Neural cell (in vitro differentiated cells): ENCODE measurements at regions not wholly inside any gene's neighbourhood (a gene's known extent, or its start where the extent isn't known, plus 50 kb on each side); places are given as distances from the start of the nearest gene placed in this dataset.

ENCODE experiments used
- H2AFZ ChIP-seq: fragments of 200-600, 300-800 bp; sonication (generic), shearing (Covaris generic); 2 replicates; pipeline ENCODE4 v1.6.0; 2014; ENCODE audit warnings: low read depth, mild to moderate bottlenecking, antibody characterized with exemption, low read length, moderate library complexity
- H3F3A ChIP-seq: fragments of 200-600 bp; shearing (Covaris generic); 2 replicates; pipeline ENCODE4 v1.6.1; 2016; ENCODE audit warnings: mild to moderate bottlenecking, moderate library complexity, mixed read lengths, antibody characterized with exemption, low read length; ENCODE audit not compliant: insufficient read depth, poor library complexity, severe bottlenecking
- H3K27ac ChIP-seq: fragments of 200-600, 300-800 bp; sonication (generic), shearing (Covaris generic); 2 replicates; pipeline ENCODE4 v1.5.1; 2014; ENCODE audit warnings: mild to moderate bottlenecking, low read length, moderate library complexity
- H3K27me3 ChIP-seq: fragments of 300-800, 200-600 bp; sonication (generic), shearing (Covaris generic); 2 replicates; pipeline ENCODE4 v1.6.0; 2014; ENCODE audit warnings: mild to moderate bottlenecking, low read depth, low read length, moderate library complexity; ENCODE audit not compliant: insufficient read depth
- H3K36me3 ChIP-seq: fragments of 300-800, 200-600 bp; sonication (generic), shearing (Covaris generic); 2 replicates; pipeline ENCODE4 v1.5.1; 2014; ENCODE audit warnings: mild to moderate bottlenecking, antibody characterized with exemption, low read length, moderate library complexity; ENCODE audit not compliant: insufficient read depth
- H3K4me2 ChIP-seq: fragments of 300-800, 200-600 bp; sonication (generic), shearing (Covaris generic); 2 replicates; pipeline ENCODE4 v1.6.0; 2014; ENCODE audit warnings: mild to moderate bottlenecking, low read length
- H3K4me3 ChIP-seq: fragments of 300-800, 200-600 bp; sonication (generic), shearing (Covaris generic); 2 replicates; pipeline ENCODE4 v1.5.1; 2014; ENCODE audit warnings: mild to moderate bottlenecking, low read length, moderate library complexity
- H3K79me2 ChIP-seq: fragments of 200-600 bp; shearing (Covaris generic); replicated peaks from 2 replicates; pipeline ENCODE4 v1.6.0; 2014; ENCODE audit warnings: mild to moderate bottlenecking, low read length, moderate library complexity; ENCODE audit not compliant: insufficient read depth
- H3K9ac ChIP-seq: fragments of 300-800, 200-600 bp; sonication (generic), shearing (Covaris generic); 2 replicates; pipeline ENCODE4 v1.6.1; 2016; ENCODE audit warnings: mild to moderate bottlenecking, low read length, mixed read lengths
- H3K9me2 ChIP-seq: fragments of 200-600 bp; shearing (Covaris generic); 2 replicates; pipeline ENCODE4 v1.6.1; 2016; ENCODE audit warnings: mild to moderate bottlenecking, low read length, mixed read lengths; ENCODE audit not compliant: insufficient read depth
- H3K9me3 ChIP-seq: fragments of 200-600, 300-800 bp; sonication (generic), shearing (Covaris generic); 2 replicates; pipeline ENCODE4 v1.6.1; 2016; ENCODE audit warnings: mild to moderate bottlenecking, mixed run types, low read length, moderate library complexity, mixed read lengths
- H4K20me1 ChIP-seq: fragments of 200-600 bp; shearing (Covaris generic); 2 replicates; pipeline ENCODE4 v1.6.1; 2016; ENCODE audit warnings: mild to moderate bottlenecking, mixed run types; ENCODE audit not compliant: insufficient read depth
- CTCF ChIP-seq: fragments of 450-650 bp; IDR thresholded peaks from 2 replicates; pipeline ENCODE4 v1.5.1; 2014; ENCODE audit warnings: antibody characterized with exemption, mild to moderate bottlenecking, moderate library complexity; ENCODE audit not compliant: poor library complexity, severe bottlenecking
- EP300 ChIP-seq: fragments of 450-650 bp; conservative IDR thresholded peaks from 2 replicates; pipeline ENCODE4 v1.6.1; 2014; ENCODE audit warnings: antibody characterized with exemption, mild to moderate bottlenecking, moderate library complexity; ENCODE audit not compliant: poor library complexity, severe bottlenecking
- EZH2 ChIP-seq: fragments of 200-600, 300-800 bp; shearing (Covaris generic), sonication (generic); IDR thresholded peaks from 2 replicates; pipeline ENCODE4 v1.6.1; 2014; ENCODE audit warnings: antibody characterized with exemption, low read length, borderline replicate concordance, mild to moderate bottlenecking; ENCODE audit not compliant: insufficient read depth, poor library complexity, severe bottlenecking
- MXI1 ChIP-seq: fragments of 450-650 bp; conservative IDR thresholded peaks from 2 replicates; pipeline ENCODE4 v1.6.1; 2014; ENCODE audit warnings: antibody characterized with exemption, mild to moderate bottlenecking; ENCODE audit not compliant: poor library complexity, severe bottlenecking
- POLR2AphosphoS5 ChIP-seq: IDR thresholded peaks from 2 replicates; pipeline ENCODE4 v1.6.1; 2012
- RAD21 ChIP-seq: fragments of 450-650 bp; conservative IDR thresholded peaks from 2 replicates; pipeline ENCODE4 v1.6.1; 2014; ENCODE audit warnings: antibody characterized with exemption, mild to moderate bottlenecking, moderate library complexity
- REST ChIP-seq: IDR thresholded peaks from 2 replicates; pipeline ENCODE4 v1.6.1; 2012; ENCODE audit warnings: borderline replicate concordance
- SMC3 ChIP-seq: fragments of 450-650 bp; conservative IDR thresholded peaks from 2 replicates; pipeline ENCODE4 v1.6.1; 2014; ENCODE audit warnings: antibody characterized with exemption, mild to moderate bottlenecking, moderate library complexity; ENCODE audit not compliant: poor library complexity
- TAF1 ChIP-seq: IDR thresholded peaks from 2 replicates; pipeline ENCODE4 v1.6.1; 2012; ENCODE audit warnings: low read depth

DNA sequence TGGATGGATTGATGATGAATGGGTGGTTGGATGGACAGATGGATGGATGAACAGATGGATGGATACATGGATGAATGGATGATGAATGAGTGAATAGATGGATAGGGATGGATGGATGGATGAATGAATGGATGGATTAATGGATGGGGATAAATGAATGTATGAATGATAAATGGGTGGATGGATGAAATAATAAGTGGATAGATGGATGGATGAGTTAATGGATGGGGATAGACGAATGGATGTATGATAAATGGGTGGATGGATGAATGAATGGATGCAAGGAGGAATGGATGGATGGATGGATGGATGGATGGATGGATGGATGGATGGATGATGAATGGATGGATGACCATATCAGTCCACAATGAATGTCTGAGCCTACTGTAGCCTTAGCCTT lies 381.9 kb downstream of the SETD4 start:
- no peak overlapping the region for H3K4me3 ChIP-seq
- H3K79me2 ChIP-seq: no peaks in the 10 kb centered on the region
- H4K20me1 ChIP-seq: no peaks in the 10 kb centered on the region
- no peak overlapping the region for H3K4me2 ChIP-seq
- no peak overlapping the region for H2AFZ ChIP-seq
- no peak overlapping the region for H3K27ac ChIP-seq
- no peaks in the 10 kb centered on the region for H3K9me2 ChIP-seq
- no peaks in the 10 kb centered on the region for H3K36me3 ChIP-seq
- no peaks in the 10 kb centered on the region for H3K9me3 ChIP-seq
- no peak overlapping the region for H3K9ac ChIP-seq
- H3F3A ChIP-seq: no peaks in the 10 kb centered on the region
- no peaks in the 10 kb centered on the region for H3K27me3 ChIP-seq
- TF ChIP-seq MXI1: no peak
- no peak for TF ChIP-seq CTCF
- TF ChIP-seq RAD21: no peak
- no peak for TF ChIP-seq EZH2
- TF ChIP-seq REST: no peak
- TF ChIP-seq POLR2AphosphoS5: no peak
- no peak for TF ChIP-seq EP300
- TF ChIP-seq SMC3: no peak
- no peak for TF ChIP-seq TAF1

GRCh38 chr21:35677298-35677841 lies 383.0 kb downstream of the SETD4 start:
- Histone ChIP-seq H3K27me3 (no peaks in the 10 kb centered on the region), H3K27ac (no peak overlapping the region), H3K79me2 (no peaks in the 10 kb centered on the region), H2AFZ (no peak overlapping the region), H3K4me3 (no peak overlapping the region), H4K20me1 (no peaks in the 10 kb centered on the region), H3K9me3 (no peaks in the 10 kb centered on the region), H3K9ac (no peak overlapping the region), H3K4me2 (no peak overlapping the region), H3K36me3 (no peaks in the 10 kb centered on the region), H3F3A (no peaks in the 10 kb centered on the region), H3K9me2 (no peaks in the 10 kb centered on the region)
- TF ChIP-seq CTCF (no peak), EP300 (no peak), EZH2 (no peak), MXI1 (no peak), SMC3 (no peak)
